Endodermal cell (in vitro differentiated cells): ENCODE measurements at regions not wholly inside any gene's neighbourhood (a gene's known extent, or its start where the extent isn't known, plus 50 kb on each side); places are given as distances from the start of the nearest gene placed in this dataset.

Experiments used
- DNase-seq: peaks from one replicate; pipeline ENCODE4 v3.0.0-alpha.2; 2017
- H3K27ac ChIP-seq: 2 replicates; pipeline ENCODE4 v1.5.1; 2013; ENCODE audit warnings: mild to moderate bottlenecking, low read depth, low read length, moderate library complexity
- H3K27me3 ChIP-seq: 2 replicates; pipeline ENCODE4 v1.6.1; 2013; ENCODE audit warnings: mild to moderate bottlenecking, low read length, moderate library complexity; ENCODE audit not compliant: insufficient read depth, control insufficient read depth, poor library complexity, severe bottlenecking
- H3K36me3 ChIP-seq: 2 replicates; pipeline ENCODE4 v1.7.0; 2013; ENCODE audit warnings: mild to moderate bottlenecking, low read length, moderate library complexity; ENCODE audit not compliant: control insufficient read depth, insufficient read depth
- H3K4me1 ChIP-seq: one replicate; pipeline ENCODE4 v1.7.0; 2013; ENCODE audit warnings: low read length; ENCODE audit not compliant: control insufficient read depth, insufficient read depth
- H3K4me3 ChIP-seq: 2 replicates; pipeline ENCODE4 v1.5.1; 2013; ENCODE audit warnings: mild to moderate bottlenecking, low read length, moderate library complexity
- H3K9ac ChIP-seq: 2 replicates; pipeline ENCODE4 v1.6.1; 2013; ENCODE audit warnings: mild to moderate bottlenecking, low read length, moderate library complexity; ENCODE audit not compliant: poor library complexity, severe bottlenecking; ENCODE audit errors: extremely low read depth
- H3K9me3 ChIP-seq: 2 replicates; pipeline ENCODE4 v1.6.1; 2013; ENCODE audit warnings: mild to moderate bottlenecking, low read length, moderate library complexity; ENCODE audit not compliant: control insufficient read depth
- H3K27ac Mint-ChIP-seq: 2 replicates; pipeline ENCODE4 v1.8.0; 2020; ENCODE audit warnings: mixed read lengths
- H3K27me3 Mint-ChIP-seq: 2 replicates; pipeline ENCODE4 v1.8.0; 2021; ENCODE audit warnings: mild to moderate bottlenecking, mixed read lengths; ENCODE audit not compliant: insufficient read depth
- H3K36me3 Mint-ChIP-seq: 2 replicates; pipeline ENCODE4 v1.8.0; 2020; ENCODE audit warnings: low read depth, mixed read lengths
- H3K4me1 Mint-ChIP-seq: 2 replicates; pipeline ENCODE4 v1.8.0; 2020; ENCODE audit warnings: mixed read lengths
- H3K4me3 Mint-ChIP-seq: 2 replicates; pipeline ENCODE4 v1.8.0; 2020; ENCODE audit warnings: mild to moderate bottlenecking, moderate library complexity, mixed read lengths
- H3K9me3 Mint-ChIP-seq: 2 replicates; pipeline ENCODE4 v1.8.0; 2020; ENCODE audit warnings: mild to moderate bottlenecking, mixed read lengths
- WGBS, 2 experiments: methylation state at CpG; one replicate each; pipeline versions ENCODE4 v1.1.5 to v1.1.7; 2013; ENCODE audit warnings: missing lambda C conversion rate in 2 of 2, mixed read lengths in 1 of 2; ENCODE audit not compliant: insufficient coverage in 1 of 2, insufficient read length in 1 of 2; 5-methylcytosine and 5-hydroxymethylcytosine counted together
- TF ChIP-seq, protein P1 (sequence below): fragments of 200-600 bp; sonication (generic); conservative IDR thresholded peaks from 2 replicates; pipeline ENCODE4 v1.5.0; 2021; ENCODE audit warnings: antibody characterized with exemption, mild to moderate bottlenecking

GRCh38 chr4:41427306-41427882, 110.6 kb upstream of the LIMCH1 start:
- peaks cover 38% of the 10 kb centered on the region for H3K27me3 Mint-ChIP-seq
- TF ChIP-seq, protein P1, sequence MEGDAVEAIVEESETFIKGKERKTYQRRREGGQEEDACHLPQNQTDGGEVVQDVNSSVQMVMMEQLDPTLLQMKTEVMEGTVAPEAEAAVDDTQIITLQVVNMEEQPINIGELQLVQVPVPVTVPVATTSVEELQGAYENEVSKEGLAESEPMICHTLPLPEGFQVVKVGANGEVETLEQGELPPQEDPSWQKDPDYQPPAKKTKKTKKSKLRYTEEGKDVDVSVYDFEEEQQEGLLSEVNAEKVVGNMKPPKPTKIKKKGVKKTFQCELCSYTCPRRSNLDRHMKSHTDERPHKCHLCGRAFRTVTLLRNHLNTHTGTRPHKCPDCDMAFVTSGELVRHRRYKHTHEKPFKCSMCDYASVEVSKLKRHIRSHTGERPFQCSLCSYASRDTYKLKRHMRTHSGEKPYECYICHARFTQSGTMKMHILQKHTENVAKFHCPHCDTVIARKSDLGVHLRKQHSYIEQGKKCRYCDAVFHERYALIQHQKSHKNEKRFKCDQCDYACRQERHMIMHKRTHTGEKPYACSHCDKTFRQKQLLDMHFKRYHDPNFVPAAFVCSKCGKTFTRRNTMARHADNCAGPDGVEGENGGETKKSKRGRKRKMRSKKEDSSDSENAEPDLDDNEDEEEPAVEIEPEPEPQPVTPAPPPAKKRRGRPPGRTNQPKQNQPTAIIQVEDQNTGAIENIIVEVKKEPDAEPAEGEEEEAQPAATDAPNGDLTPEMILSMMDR = no peak
- no peak for DNase-seq
- WGBS, 2 experiments = 88 to 90% methylated on average over 4 to 7 of the region's 7 CpGs
- H3K36me3 ChIP-seq = no peaks in the 10 kb centered on the region
- H3K27ac ChIP-seq = peak overlapping the region; percentile 25
- H3K9me3 Mint-ChIP-seq = peaks cover 1% of the 10 kb centered on the region
- no peak overlapping the region for H3K9ac ChIP-seq
- no peak overlapping the region for H3K4me3 Mint-ChIP-seq
- H3K27ac Mint-ChIP-seq = peak overlapping the region; percentile 2
- no peaks in the 10 kb centered on the region for H3K36me3 Mint-ChIP-seq
- H3K4me1 ChIP-seq = peaks cover 8% of the 10 kb centered on the region
- peaks cover 5% of the 10 kb centered on the region for H3K9me3 ChIP-seq
- peaks cover 33% of the 10 kb centered on the region for H3K4me1 Mint-ChIP-seq
- peaks cover 8% of the 10 kb centered on the region for H3K27me3 ChIP-seq
- no peak overlapping the region for H3K4me3 ChIP-seq

DNA sequence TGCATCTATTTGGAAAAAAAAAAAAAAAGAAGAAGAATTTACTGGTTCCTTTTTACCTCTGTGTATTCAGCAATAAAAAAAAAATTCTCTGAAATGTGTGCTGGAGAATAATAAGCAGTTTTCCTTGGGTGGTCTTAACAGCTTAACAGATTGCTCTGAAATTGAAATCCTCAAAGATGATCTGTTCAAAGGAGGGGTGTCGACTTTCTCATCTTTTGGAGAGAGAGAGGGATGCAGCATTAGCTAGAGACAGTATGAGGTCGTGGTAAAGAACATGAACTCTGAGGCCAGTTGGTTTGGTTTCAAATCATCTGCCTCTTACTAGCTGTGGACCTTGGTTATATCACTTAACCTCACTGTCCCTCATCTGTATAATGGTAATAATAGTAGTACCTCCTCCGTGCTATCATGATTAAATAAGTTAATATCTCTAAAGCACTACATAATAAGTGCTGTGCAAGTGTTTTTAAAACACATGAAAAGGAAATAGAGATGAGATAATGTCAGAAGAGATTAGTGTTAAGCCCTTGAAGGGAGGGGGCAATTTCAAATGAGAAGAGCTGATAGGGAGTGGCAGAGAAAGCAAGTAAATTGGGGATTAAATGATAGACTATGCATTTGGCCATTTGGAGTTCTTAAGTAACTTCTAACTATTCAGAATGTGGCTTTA, 109.9 kb upstream of the LIMCH1 start:
- Histone ChIP-seq H3K9me3 (peaks cover 5% of the 10 kb centered on the region), H3K9ac (no peak overlapping the region), H3K27ac (no peak overlapping the region), H3K4me3 (no peak overlapping the region), H3K4me1 (peaks cover 9% of the 10 kb centered on the region), H3K36me3 (no peaks in the 10 kb centered on the region), H3K27me3 (peaks cover 8% of the 10 kb centered on the region)
- Mint-ChIP-seq H3K27ac (no peak overlapping the region), H3K27me3 (peaks cover 40% of the 10 kb centered on the region), H3K36me3 (no peaks in the 10 kb centered on the region), H3K9me3 (peaks cover 1% of the 10 kb centered on the region), H3K4me1 (peaks cover 40% of the 10 kb centered on the region), H3K4me3 (no peak overlapping the region)
- 67 to 72% methylated on average over 1 to 2 of the region's 3 CpGs for WGBS, 2 experiments
- DNase-seq = no peak
- TF ChIP-seq, protein P1 = no peak

- H3K36me3 ChIP-seq = no peaks in the 10 kb centered on the region
- H3K27me3 Mint-ChIP-seq = peaks cover 42% of the 10 kb centered on the region
- no peak overlapping the region for H3K27ac ChIP-seq
- peaks cover 8% of the 10 kb centered on the region for H3K27me3 ChIP-seq
- DNase-seq = no peak
- H3K4me3 ChIP-seq = no peak overlapping the region
- no peak overlapping the region for H3K27ac Mint-ChIP-seq
- H3K4me1 ChIP-seq = peaks cover 13% of the 10 kb centered on the region
- TF ChIP-seq, protein P1 = no peak
- H3K4me3 Mint-ChIP-seq = no peak overlapping the region
- H3K36me3 Mint-ChIP-seq = no peaks in the 10 kb centered on the region
- 78 to 83% methylated on average over 5 to 8 of the region's 8 CpGs for WGBS, 2 experiments
- peaks cover 5% of the 10 kb centered on the region for H3K9me3 ChIP-seq
- peaks cover 1% of the 10 kb centered on the region for H3K9me3 Mint-ChIP-seq
- no peak overlapping the region for H3K9ac ChIP-seq
- peaks cover 46% of the 10 kb centered on the region for H3K4me1 Mint-ChIP-seq
Measured at GRCh38 chr4:41428601-41429279, 109.2 kb upstream of the LIMCH1 start.
